ENCODE measurements at regions not wholly inside any gene's neighbourhood (a gene's known extent, or its start where the extent isn't known, plus 50 kb on each side); places are given as distances from the start of the nearest gene placed in this dataset.
A peak's percentile ranks its signal among the peaks of the same experiment; 100 is the strongest.

DNA sequence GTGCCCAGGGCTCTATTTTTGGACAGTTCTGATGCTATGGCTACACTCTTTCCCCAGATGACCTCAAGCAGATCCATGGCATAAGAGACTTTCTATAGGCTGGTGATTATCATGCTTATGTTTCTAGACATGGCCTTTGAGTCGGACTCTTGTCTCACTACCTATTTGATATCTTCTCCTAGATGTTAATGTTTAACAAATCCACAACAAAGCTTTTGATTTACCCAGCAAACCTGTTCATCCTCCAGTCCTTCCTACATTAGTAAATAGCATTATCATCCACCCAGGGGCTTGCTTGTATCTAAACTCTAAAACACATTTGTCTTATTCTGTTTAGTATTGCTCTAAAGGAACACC is 188.7 kb downstream of the CSNK2A3 start:
- DNase-seq = no peak
- Mint-ChIP-seq H3K27ac (no peak overlapping the region), H3K27me3 (peaks cover 33% of the 10 kb centered on the region), H3K4me1 (no peaks in the 10 kb centered on the region), H3K36me3 (no peaks in the 10 kb centered on the region), H3K9me3 (peaks cover 3% of the 10 kb centered on the region), H3K4me3 (no peak overlapping the region)
- CTCF ChIA-PET = no interaction called here

DNA sequence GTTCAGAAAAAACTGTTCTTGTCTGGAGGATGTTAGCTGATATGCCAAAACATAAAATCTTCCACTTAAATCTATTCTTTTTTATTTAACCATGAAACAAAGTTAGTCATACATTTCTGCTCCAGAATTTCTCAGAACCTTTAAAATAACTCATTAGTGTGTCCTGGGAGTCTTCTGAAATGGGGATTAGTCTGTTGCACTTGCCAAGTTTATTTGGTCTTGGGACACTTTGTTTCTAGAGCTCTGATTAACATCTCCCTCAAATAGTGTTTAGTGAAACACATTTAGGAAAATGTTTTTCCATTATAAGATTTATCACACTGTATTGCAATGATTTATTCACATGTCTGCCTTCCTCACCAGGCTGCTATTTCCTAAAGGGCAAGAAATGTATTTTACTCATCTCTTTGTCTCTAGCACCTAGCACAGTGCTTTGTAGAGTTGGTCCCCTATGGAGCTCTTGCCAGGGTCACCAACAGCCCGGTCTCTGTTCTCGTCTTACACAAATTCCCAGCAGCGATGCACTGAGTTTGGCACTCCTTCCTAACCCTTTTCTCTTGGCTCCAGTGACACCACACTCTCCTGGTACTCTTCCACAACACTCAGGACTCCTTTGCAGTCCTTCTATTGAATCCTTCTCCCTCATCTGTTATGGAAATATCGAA is 189.2 kb downstream of the CSNK2A3 start:
- no peaks in the 10 kb centered on the region for H3K36me3 Mint-ChIP-seq
- no peak overlapping the region for H3K27ac Mint-ChIP-seq
- peaks cover 3% of the 10 kb centered on the region for H3K9me3 Mint-ChIP-seq

DNA sequence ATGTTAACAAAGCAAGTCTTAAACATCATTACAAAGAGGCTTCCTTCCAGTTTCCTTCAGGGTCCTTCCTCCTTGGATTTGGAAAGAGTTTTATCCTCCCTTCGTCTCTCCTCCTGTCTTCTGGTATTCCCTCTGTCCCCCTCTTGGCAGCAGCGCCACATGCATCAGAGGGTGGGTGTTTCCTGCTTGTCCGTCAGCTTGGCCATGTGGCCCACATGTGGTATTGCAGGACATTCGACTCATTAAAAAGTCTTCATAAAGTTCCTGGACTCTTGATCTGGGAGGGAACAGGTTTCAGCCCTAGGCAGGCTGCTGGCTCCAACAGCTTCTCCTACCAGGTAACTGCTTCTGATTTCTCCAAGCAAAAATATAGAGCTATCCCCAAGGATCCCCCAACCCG is 189.8 kb downstream of the CSNK2A3 start:
- CTCF ChIA-PET = no interaction called here
- Mint-ChIP-seq H3K4me3 (no peak overlapping the region), H3K9me3 (peaks cover 3% of the 10 kb centered on the region)

More for the DNA sequence above, 189.2 kb downstream of the CSNK2A3 start:
- CTCF ChIA-PET = no interaction called here
- DNase-seq = no peak
- Mint-ChIP-seq H3K27me3 (peaks cover 33% of the 10 kb centered on the region), H3K4me1 (no peaks in the 10 kb centered on the region), H3K4me3 (no peak overlapping the region)

DNA sequence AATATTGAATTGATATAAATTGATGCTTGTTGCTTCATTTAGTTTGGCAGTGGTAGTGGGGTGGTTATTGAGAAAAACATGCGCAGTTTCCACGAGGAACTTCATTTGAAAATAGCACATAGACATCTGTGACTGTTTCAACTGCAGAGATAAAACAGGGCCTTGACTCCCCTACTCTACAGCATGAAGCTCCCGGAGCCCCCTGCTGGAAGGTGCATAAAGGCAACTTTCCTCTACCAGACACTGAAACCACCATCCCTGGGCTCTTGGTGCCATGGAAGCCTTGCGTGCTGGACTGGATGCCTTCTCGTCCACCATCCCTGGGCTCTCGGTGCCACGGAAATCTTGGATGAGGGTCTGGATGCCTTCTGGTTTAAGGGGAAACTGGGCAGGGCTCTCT is 195.9 kb downstream of the CSNK2A3 start:
- peak overlapping the region; percentile 84 for H3K27ac Mint-ChIP-seq
- peaks cover 41% of the 10 kb centered on the region for H3K27me3 Mint-ChIP-seq
- H3K4me1 Mint-ChIP-seq = peaks cover 24% of the 10 kb centered on the region
- CTCF ChIA-PET = interaction anchor here (0.6 to 5.1 kb wide), 12 partner anchors 9 to 1241 kb away, joined by 3 to 47 read pairs (median 3); no protein-coding TSS in a partner anchor
- H3K36me3 Mint-ChIP-seq = peaks cover 17% of the 10 kb centered on the region
- H3K9me3 Mint-ChIP-seq = peaks cover 3% of the 10 kb centered on the region
- peak; percentile 73 for DNase-seq
- no peak overlapping the region for H3K4me3 Mint-ChIP-seq

More for the DNA sequence above, 189.8 kb downstream of the CSNK2A3 start:
- peaks cover 33% of the 10 kb centered on the region for H3K27me3 Mint-ChIP-seq
- no peaks in the 10 kb centered on the region for H3K4me1 Mint-ChIP-seq
- no peak for DNase-seq
- H3K36me3 Mint-ChIP-seq = no peaks in the 10 kb centered on the region
- no peak overlapping the region for H3K27ac Mint-ChIP-seq

DNA sequence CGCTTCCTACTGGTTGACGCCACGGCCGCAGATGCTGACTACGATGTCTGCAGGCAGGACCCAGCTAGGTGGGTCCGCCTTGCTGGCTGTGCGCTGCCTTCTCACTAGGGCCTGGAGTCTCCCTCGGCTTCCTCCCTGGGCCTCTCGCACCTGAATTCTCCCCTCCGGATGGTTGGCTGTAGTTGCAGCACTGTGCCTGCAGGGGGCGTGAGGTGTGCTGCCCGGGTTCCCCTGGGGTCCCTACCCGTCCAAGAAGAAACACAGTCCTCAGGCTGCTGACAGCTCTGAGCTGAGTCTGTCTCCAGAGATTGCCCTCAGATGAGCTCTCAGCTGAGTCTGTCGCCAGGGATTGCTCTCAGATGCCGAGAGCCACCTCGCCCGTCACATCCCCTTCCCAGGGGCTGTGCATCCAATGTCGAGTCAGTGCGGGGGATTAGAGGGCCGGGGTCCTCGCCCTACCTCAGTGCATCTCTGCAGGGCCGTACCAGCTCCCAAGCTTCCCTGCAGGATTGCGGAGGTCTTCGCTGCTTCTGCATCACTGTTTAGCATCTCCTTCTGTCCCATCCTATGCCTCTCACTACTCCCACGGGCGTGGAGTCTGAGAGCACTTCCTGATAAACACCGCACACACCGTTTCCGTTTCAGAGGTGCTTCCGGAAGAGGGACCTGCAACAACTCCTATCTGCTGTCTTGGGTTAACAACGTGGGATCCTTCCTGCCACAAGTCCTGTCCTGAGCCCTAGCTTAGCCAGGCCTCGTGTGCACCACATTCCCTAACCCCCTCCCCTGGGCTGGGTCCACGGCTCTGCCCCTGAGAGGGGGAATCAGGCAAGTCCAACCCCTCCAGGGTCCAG is 196.9 kb downstream of the CSNK2A3 start:
- DNase-seq = peak; percentile 61
- Mint-ChIP-seq H3K9me3 (peaks cover 3% of the 10 kb centered on the region), H3K36me3 (peaks cover 24% of the 10 kb centered on the region), H3K27me3 (peaks cover 32% of the 10 kb centered on the region), H3K4me3 (peak overlapping the region; percentile 66), H3K4me1 (peaks cover 32% of the 10 kb centered on the region), H3K27ac (peak overlapping the region; percentile 84)
- CTCF ChIA-PET = interaction anchor here (1.0 to 5.1 kb wide), 10 partner anchors 8 to 631 kb away, joined by 3 to 47 read pairs (median 6); no protein-coding TSS in a partner anchor

DNA sequence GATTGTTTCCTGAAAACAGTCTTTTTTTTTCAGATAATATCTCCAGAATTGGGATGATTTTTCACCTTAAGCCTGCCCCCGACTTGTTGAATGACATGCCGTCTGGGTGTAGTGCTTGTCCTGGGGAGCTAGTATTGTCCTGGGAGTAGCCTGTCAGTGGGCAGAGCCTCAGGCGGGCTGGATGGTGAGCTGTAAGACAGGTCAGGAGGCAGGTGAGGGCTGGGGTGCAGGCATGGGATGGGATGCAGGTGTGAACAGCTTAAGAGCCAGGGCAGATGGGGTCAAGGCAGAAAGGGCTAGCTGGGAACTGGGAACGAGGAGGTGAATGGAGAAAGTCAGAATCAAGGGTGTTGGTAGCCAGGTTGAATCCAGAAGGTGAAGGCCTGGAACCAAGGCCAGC is 200.2 kb downstream of the CSNK2A3 start:
- H3K4me3 Mint-ChIP-seq = no peak overlapping the region
- H3K4me1 Mint-ChIP-seq = peaks cover 65% of the 10 kb centered on the region
- no peak for DNase-seq
- CTCF ChIA-PET = interaction anchor here (2.4 kb wide), 1 partner anchor 125 kb away, joined by 9 read pairs; no protein-coding TSS in a partner anchor
- no peaks in the 10 kb centered on the region for H3K9me3 Mint-ChIP-seq
- peaks cover 30% of the 10 kb centered on the region for H3K27me3 Mint-ChIP-seq
- no peak overlapping the region for H3K27ac Mint-ChIP-seq
- H3K36me3 Mint-ChIP-seq = peaks cover 24% of the 10 kb centered on the region

DNA sequence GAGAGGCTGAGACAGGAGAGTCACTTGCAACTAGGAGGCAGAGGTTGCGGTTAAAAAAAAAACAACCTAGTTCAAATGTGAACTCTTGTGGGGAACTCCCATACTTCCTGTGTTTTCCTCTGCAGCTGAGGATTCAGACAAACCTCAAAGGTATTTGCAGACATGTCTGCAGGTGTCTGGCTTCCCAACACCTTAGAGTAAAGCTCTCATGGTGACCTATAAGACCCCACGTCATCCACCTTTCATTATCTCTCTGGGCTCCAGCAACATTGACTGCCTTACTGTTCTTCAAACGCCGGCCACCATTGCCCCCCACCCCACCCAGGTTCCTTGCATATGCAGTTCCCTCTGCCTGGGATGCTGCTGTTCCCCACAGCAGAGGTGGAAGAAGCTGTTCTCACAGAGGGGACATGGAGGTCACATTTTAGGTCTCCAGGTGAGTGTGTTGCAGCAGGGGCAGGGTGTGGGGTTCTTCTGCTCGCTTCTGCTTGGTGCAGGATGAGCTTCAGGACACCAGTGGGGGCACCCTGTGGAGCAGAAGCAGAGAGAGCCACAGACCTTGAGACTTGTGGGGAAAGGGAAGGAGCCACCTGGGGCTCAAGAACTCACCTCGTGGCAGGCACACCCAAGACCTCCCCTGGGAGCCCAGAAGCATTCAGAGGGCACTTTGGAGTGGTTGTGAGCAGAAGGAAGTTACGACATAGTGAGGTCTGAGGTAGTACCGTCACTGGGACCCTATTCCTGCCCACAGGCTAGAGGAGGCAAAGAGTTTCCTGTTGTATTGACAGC is 203.2 kb downstream of the CSNK2A3 start:
- peaks cover 54% of the 10 kb centered on the region for H3K4me1 Mint-ChIP-seq
- DNase-seq = peak; percentile 62
- peaks cover 19% of the 10 kb centered on the region for H3K27me3 Mint-ChIP-seq
- CTCF ChIA-PET = interaction anchor here (0.9 to 2.2 kb wide), 3 partner anchors 8 to 122 kb away, joined by 3 to 14 read pairs (median 4); no protein-coding TSS in a partner anchor
- H3K9me3 Mint-ChIP-seq = no peaks in the 10 kb centered on the region
- peak overlapping the region; percentile 62 for H3K4me3 Mint-ChIP-seq
- peak overlapping the region; percentile 90 for H3K27ac Mint-ChIP-seq
- H3K36me3 Mint-ChIP-seq = peaks cover 27% of the 10 kb centered on the region

DNA sequence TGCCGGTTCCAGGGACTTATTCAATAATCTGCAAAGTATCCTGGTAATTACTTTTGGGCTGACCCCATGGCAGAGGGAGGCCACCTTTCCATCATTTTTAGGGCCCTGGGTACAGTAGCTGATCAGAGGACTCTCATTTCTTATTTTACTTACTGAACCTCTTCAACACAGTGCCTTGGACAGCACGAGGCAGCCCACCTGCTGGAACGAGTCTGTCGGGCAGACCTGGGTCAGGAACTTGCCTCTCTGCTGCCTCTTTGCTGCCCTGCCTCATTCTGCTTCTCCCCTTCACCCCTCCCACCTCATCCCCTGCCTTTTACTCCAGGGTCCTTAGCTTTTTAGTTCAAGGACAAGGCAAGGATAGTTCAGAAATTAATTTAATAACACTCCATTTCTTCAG is 204.5 kb downstream of the CSNK2A3 start:
- no peak overlapping the region for H3K27ac Mint-ChIP-seq
- peaks cover 12% of the 10 kb centered on the region for H3K27me3 Mint-ChIP-seq
- H3K4me3 Mint-ChIP-seq = no peak overlapping the region
- no peaks in the 10 kb centered on the region for H3K9me3 Mint-ChIP-seq
- no peak for DNase-seq
- CTCF ChIA-PET = interaction anchor here (2.2 kb wide), 1 partner anchor 9 kb away, joined by 14 read pairs; no protein-coding TSS in a partner anchor
- H3K4me1 Mint-ChIP-seq = peaks cover 51% of the 10 kb centered on the region
- peaks cover 22% of the 10 kb centered on the region for H3K36me3 Mint-ChIP-seq

DNA sequence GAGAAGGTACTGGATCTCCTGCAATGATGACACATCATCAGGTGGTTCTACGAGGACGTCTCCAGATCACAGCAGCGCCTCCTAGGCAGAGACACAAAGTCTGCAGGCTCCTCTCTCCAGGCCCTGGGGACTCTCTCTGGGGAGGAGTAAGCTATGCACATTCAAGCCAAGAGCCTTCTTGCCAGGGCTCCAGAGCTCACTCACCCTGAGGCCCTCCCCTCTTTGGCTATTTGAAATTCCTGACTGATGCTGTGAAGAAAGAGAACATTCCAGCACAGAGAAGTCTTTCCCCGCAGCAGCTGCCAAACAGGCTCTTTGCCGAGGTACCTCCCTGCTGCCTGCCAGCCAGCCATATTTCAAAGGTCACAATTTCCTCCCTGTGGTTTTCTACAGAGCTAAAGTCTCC is 204.9 kb downstream of the CSNK2A3 start:
- Mint-ChIP-seq H3K27ac (no peak overlapping the region), H3K4me1 (peaks cover 51% of the 10 kb centered on the region), H3K36me3 (peaks cover 20% of the 10 kb centered on the region), H3K9me3 (no peaks in the 10 kb centered on the region), H3K27me3 (peaks cover 11% of the 10 kb centered on the region), H3K4me3 (no peak overlapping the region)
- CTCF ChIA-PET = interaction anchor here (2.2 kb wide), 1 partner anchor 10 kb away, joined by 14 read pairs; no protein-coding TSS in a partner anchor
- peak; percentile 41 for DNase-seq

DNA sequence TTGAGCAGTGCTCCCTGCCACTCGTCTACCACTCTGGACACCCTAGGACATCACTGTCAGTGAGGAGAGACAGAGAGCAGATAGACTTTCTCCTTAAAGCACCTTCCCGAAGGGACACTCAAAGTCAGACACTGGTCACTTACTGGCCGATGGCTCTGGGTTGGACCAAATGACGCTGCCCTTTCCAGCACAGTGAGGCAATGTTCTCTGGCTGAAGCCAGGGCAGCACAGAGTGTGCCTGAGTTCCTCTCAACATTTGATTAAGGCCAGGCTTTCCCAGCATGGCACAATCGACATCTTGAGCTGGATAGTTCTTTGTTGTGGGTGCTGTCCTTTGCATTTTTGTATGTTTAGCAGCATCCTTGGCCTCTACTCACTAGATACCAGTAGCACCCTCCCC is 206.2 kb downstream of the CSNK2A3 start:
- CTCF ChIA-PET = interaction anchor here (1.6 kb wide), 1 partner anchor 8 kb away, joined by 6 read pairs; no protein-coding TSS in a partner anchor

DNA sequence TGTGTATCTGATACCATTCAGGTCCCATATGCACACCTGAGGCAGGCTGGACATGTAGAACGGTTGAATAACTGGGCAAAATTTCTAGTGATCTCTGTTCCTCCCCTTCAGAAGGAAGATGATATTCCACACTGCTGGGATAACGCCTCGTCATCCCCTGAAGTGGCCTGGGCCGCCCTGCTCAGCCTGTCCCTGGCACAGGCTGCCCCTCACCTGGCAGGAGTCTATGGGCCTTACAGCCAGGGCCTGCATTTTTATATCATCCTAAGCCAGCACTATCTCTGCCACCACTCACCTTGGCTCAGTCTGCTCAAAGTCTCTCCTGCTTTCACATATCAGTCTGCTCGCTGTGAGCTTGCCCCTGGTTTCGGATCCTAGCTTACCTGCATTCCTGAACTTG is 209.2 kb downstream of the CSNK2A3 start:
- no peaks in the 10 kb centered on the region for H3K9me3 Mint-ChIP-seq

More for the DNA sequence above, 206.2 kb downstream of the CSNK2A3 start:
- H3K4me3 Mint-ChIP-seq = no peak overlapping the region
- no peaks in the 10 kb centered on the region for H3K9me3 Mint-ChIP-seq
- DNase-seq = no peak
- peaks cover 8% of the 10 kb centered on the region for H3K36me3 Mint-ChIP-seq
- peaks cover 7% of the 10 kb centered on the region for H3K27me3 Mint-ChIP-seq
- H3K4me1 Mint-ChIP-seq = peaks cover 46% of the 10 kb centered on the region
- no peak overlapping the region for H3K27ac Mint-ChIP-seq

DNA sequence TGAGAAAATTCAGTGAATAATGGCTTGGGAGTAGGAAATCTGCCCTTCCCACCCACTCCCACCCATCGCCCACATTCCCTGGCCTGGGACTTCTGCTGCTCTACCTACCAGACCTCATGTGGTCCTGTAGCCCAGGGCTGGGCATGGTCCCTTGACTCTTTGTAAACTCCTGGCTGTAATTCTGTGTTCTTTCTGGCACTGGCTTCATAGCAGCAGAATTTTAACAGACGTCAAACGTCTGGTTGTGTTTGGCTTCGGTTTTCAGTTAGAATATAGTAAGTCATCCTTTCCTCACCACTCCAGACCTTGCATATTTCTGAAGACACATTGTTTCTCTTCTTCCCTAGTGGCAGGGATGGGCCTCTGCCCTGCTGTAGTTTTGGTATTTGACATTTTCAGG is 210.6 kb downstream of the CSNK2A3 start:
- Mint-ChIP-seq H3K36me3 (peaks cover 2% of the 10 kb centered on the region), H3K4me1 (peaks cover 8% of the 10 kb centered on the region), H3K27ac (no peak overlapping the region), H3K9me3 (no peaks in the 10 kb centered on the region), H3K27me3 (no peaks in the 10 kb centered on the region), H3K4me3 (no peak overlapping the region)
- DNase-seq = no peak
- CTCF ChIA-PET = interaction anchor here (1.2 kb wide), 1 partner anchor 13 kb away, joined by 5 read pairs; no protein-coding TSS in a partner anchor

More for the DNA sequence above, 209.2 kb downstream of the CSNK2A3 start:
- Mint-ChIP-seq H3K4me1 (peaks cover 18% of the 10 kb centered on the region), H3K4me3 (no peak overlapping the region), H3K36me3 (peaks cover 4% of the 10 kb centered on the region), H3K27me3 (peaks cover 4% of the 10 kb centered on the region), H3K27ac (no peak overlapping the region)
- CTCF ChIA-PET = no interaction called here
- DNase-seq = no peak

DNA sequence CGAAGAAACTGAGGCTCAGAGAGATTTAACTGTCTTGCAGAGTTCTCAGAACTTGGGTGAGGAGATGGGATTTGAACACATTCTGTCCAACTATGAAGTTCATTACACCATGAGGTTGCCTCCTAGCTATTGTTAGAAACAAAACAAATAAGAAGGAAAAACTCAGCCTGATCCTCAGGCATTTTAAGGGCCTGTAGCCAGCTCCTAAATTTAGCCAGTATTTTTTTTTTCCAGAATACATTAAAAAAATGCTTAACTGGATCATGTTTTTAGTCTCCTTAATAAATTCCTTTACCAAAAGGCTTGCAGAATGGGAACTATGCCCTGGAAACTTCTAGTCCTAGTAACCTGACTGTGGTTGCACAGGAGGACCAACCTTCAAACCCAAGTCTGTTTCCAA is 212.0 kb downstream of the CSNK2A3 start:
- H3K36me3 Mint-ChIP-seq = peaks cover 2% of the 10 kb centered on the region
- peaks cover 12% of the 10 kb centered on the region for H3K4me1 Mint-ChIP-seq
- no peak for DNase-seq
- H3K27ac Mint-ChIP-seq = no peak overlapping the region
- no peaks in the 10 kb centered on the region for H3K9me3 Mint-ChIP-seq
- CTCF ChIA-PET = interaction anchor here (0.6 to 4.1 kb wide), 3 partner anchors 16 to 163 kb away, joined by 3 to 17 read pairs (median 4); no protein-coding TSS in a partner anchor
- no peak overlapping the region for H3K4me3 Mint-ChIP-seq
- H3K27me3 Mint-ChIP-seq = no peaks in the 10 kb centered on the region

Data from activated naive CD4-positive, alpha-beta T cell treated with anti-CD3 and anti-CD28 coated beads, Interleukin-2, amount 10 ng/mL, durations not matched to agents 7 days and 5 days (primary cell).